Astrocyte (in vitro differentiated cells and primary cell): ENCODE measurements at regions not wholly inside any gene's neighbourhood (a gene's known extent, or its start where the extent isn't known, plus 50 kb on each side); places are given as distances from the start of the nearest gene placed in this dataset.

Experiments
- EZH2 ChIP-seq: IDR thresholded peaks from 2 replicates; pipeline ENCODE4 v1.6.1; 2012; ENCODE audit warnings: mild to moderate bottlenecking, low read length, inconsistent platforms; ENCODE audit not compliant: insufficient read depth
- TF ChIP-seq, protein P1 (sequence below): IDR thresholded peaks from 2 replicates; pipeline ENCODE4 v1.5.1; 2011; ENCODE audit warnings: low read depth, mild to moderate bottlenecking, inconsistent platforms, low read length, moderate library complexity; ENCODE audit not compliant: insufficient read depth

DNA sequence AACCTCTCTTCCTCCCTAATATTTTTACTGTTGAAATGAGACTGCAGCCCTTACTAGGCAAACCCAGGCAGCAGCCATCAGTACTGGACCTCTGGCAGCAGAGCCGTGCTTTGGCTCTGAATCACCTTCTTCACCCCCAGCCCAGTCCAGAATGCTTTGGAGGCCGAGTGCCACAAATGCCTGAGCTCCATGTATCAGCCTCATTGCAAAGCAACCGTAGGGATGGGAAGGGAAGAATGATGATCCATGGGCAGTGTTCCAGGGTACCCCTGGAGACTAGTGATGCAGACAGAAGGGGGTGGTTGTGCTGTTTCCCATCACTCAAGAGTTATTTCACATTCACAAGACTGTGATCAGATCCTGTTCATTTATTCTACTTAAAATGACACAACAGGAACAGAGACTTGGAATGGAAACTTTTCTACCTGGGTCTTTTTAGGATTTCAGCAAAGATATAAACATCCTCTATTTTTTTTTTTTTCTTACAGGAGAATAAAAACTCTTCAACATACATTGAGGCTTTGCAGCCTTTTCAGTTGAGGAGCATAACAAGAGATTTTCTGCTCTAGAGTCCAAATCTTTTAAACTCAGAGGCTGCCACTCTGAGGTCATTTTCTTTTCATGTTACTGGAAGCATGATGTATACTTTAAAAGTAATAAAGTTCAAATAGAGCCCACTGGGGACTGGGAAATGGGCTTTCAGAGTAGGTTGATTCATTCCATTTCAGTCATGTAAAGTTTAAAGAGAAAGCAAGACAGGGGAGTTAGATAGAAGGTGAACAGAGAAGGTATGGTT, 138.3 kb downstream of the KCNJ2 start:
- TF ChIP-seq, protein P1, sequence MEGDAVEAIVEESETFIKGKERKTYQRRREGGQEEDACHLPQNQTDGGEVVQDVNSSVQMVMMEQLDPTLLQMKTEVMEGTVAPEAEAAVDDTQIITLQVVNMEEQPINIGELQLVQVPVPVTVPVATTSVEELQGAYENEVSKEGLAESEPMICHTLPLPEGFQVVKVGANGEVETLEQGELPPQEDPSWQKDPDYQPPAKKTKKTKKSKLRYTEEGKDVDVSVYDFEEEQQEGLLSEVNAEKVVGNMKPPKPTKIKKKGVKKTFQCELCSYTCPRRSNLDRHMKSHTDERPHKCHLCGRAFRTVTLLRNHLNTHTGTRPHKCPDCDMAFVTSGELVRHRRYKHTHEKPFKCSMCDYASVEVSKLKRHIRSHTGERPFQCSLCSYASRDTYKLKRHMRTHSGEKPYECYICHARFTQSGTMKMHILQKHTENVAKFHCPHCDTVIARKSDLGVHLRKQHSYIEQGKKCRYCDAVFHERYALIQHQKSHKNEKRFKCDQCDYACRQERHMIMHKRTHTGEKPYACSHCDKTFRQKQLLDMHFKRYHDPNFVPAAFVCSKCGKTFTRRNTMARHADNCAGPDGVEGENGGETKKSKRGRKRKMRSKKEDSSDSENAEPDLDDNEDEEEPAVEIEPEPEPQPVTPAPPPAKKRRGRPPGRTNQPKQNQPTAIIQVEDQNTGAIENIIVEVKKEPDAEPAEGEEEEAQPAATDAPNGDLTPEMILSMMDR = no peak
- no peak for TF ChIP-seq EZH2
